A673 (cell line): ENCODE measurements at regions not wholly inside any gene's neighbourhood (a gene's known extent, or its start where the extent isn't known, plus 50 kb on each side); places are given as distances from the start of the nearest gene placed in this dataset.

Experiments
- BruUV-seq: library from RNA; stranded (reverse); fragments of 400-500 nt; replicated peaks from 2 replicates; lab custom pipeline; 2021; lab: Mats Ljungman, UMichigan
- CTCF ChIA-PET: fragments of 300-600 bp; sonication (Branson Sonifier 250); formaldehyde crosslinking; loops from one replicate; lab custom pipeline; 2022; ENCODE audit warnings: antibody characterized with exemption; lab: Charles Lee
- POLR2A ChIA-PET: fragments of 300-600 bp; sonication (Branson Sonifier 250); formaldehyde crosslinking; loops from one replicate; lab custom pipeline; 2022; ENCODE audit warnings: antibody characterized with exemption; ENCODE audit not compliant: low non-redundant PET; lab: Charles Lee
- DNase-seq: peaks from one replicate; pipeline ENCODE4 v3.0.0-alpha.2; 2015; ENCODE audit warnings: low spot score
- H3K27ac ChIP-seq: fragments of 200-600 bp; sonication (generic); 2 replicates; pipeline ENCODE4 v1.5.1; 2016; ENCODE audit warnings: mixed run types, low read depth, mild to moderate bottlenecking, mixed read lengths, antibody characterized with exemption, low read length; ENCODE audit not compliant: poor library complexity, severe bottlenecking
- H3K27me3 ChIP-seq: fragments of 200-600 bp; sonication (generic); replicated peaks from 2 replicates; pipeline ENCODE4 v1.6.1; 2017; ENCODE audit warnings: mixed run types, low read depth, mild to moderate bottlenecking, mixed read lengths, antibody characterized with exemption, low read length; ENCODE audit not compliant: insufficient read depth, poor library complexity
- H3K36me3 ChIP-seq: fragments of 200-600 bp; sonication (generic); 2 replicates; pipeline ENCODE4 v1.6.1; 2016; ENCODE audit warnings: mixed run types, mild to moderate bottlenecking, mixed read lengths, antibody characterized with exemption, low read length; ENCODE audit not compliant: insufficient read depth, poor library complexity, severe bottlenecking
- H3K4me1 ChIP-seq: fragments of 200-600 bp; sonication (generic); 2 replicates; pipeline ENCODE4 v1.6.1; 2017; ENCODE audit warnings: mixed run types, mild to moderate bottlenecking, mixed read lengths, antibody characterized with exemption, low read length; ENCODE audit not compliant: insufficient read depth, poor library complexity, severe bottlenecking
- H3K4me3 ChIP-seq: fragments of 200-600 bp; sonication (generic); 2 replicates; pipeline ENCODE4 v1.5.1; 2016; ENCODE audit warnings: low read depth, mixed run types, mild to moderate bottlenecking, mixed read lengths, low read length; ENCODE audit not compliant: poor library complexity, severe bottlenecking
- H3K9me3 ChIP-seq: fragments of 200-600 bp; sonication (generic); 2 replicates; pipeline ENCODE4 v1.6.1; 2016; ENCODE audit warnings: mixed run types, low read depth, mild to moderate bottlenecking, mixed read lengths, antibody characterized with exemption, low read length; ENCODE audit not compliant: poor library complexity, severe bottlenecking
- CTCF ChIP-seq: fragments of 300-800, 200-600 bp; sonication (generic); conservative IDR thresholded peaks from 2 replicates; pipeline ENCODE4 v1.5.1; 2017; ENCODE audit warnings: low read depth, mild to moderate bottlenecking, antibody characterized with exemption, low read length, moderate library complexity, mixed read lengths
- EZH2 ChIP-seq: fragments of 200-600 bp; sonication (generic); IDR thresholded peaks from 2 replicates; pipeline ENCODE4 v1.6.1; 2017; ENCODE audit warnings: borderline replicate concordance, low read depth, mild to moderate bottlenecking, mixed read lengths, antibody characterized with exemption, low read length; ENCODE audit not compliant: poor library complexity, severe bottlenecking
- intact Hi-C: fragments of 100-400 bp; cut with micrococcal nuclease; formaldehyde crosslinking; loops from one replicate; pipeline ENCODE4 v1.10.0; 2022; ENCODE audit not compliant: unreplicated experiment

- TF ChIP-seq EZH2 (no peak), CTCF (no peak)
Measured at GRCh38 chr12:60391791-60392190, 796.0 kb downstream of the SLC16A7 start.

GRCh38 chr12:60393093-60393492, 797.3 kb downstream of the SLC16A7 start:
- intact Hi-C loops = no loop called here
- H3K4me3 ChIP-seq = no peak overlapping the region
- POLR2A ChIA-PET = no interaction called here
- H3K36me3 ChIP-seq = no peaks in the 10 kb centered on the region
- no peak overlapping the region for H3K27ac ChIP-seq
- TF ChIP-seq EZH2 = no peak
- no peak for TF ChIP-seq CTCF
- CTCF ChIA-PET = no interaction called here
- no peaks in the 10 kb centered on the region for H3K27me3 ChIP-seq
- no peak for DNase-seq
- BruUV-seq = no TSS peak
- H3K4me1 ChIP-seq = peaks cover 3% of the 10 kb centered on the region
- H3K9me3 ChIP-seq = no peaks in the 10 kb centered on the region

More at GRCh38 chr12:60391791-60392190, 796.0 kb downstream of the SLC16A7 start:
- ChIA-PET CTCF (no interaction called here), POLR2A (no interaction called here)
- DNase-seq = no peak
- no peaks in the 10 kb centered on the region for H3K27me3 ChIP-seq
- peaks cover 3% of the 10 kb centered on the region for H3K4me1 ChIP-seq
- no peaks in the 10 kb centered on the region for H3K36me3 ChIP-seq
- intact Hi-C loops = no loop called here
- H3K27ac ChIP-seq = no peak overlapping the region
- H3K4me3 ChIP-seq = no peak overlapping the region
- H3K9me3 ChIP-seq = no peaks in the 10 kb centered on the region
- BruUV-seq = no TSS peak

- intact Hi-C loops = no loop called here
Measured at GRCh38 chr12:60394665-60395064, 798.8 kb downstream of the SLC16A7 start.

More at GRCh38 chr12:60394665-60395064, 798.8 kb downstream of the SLC16A7 start:
- ChIA-PET CTCF (no interaction called here), POLR2A (no interaction called here)
- BruUV-seq = no TSS peak
- Histone ChIP-seq H3K27ac (peak overlapping the region; percentile 47), H3K4me3 (no peak overlapping the region), H3K9me3 (no peaks in the 10 kb centered on the region), H3K36me3 (no peaks in the 10 kb centered on the region), H3K4me1 (peaks cover 3% of the 10 kb centered on the region), H3K27me3 (no peaks in the 10 kb centered on the region)
- peak; percentile 64 for DNase-seq
- TF ChIP-seq CTCF (no peak), EZH2 (no peak)
